ENCODE measurements at regions not wholly inside any gene's neighbourhood (a gene's known extent, or its start where the extent isn't known, plus 50 kb on each side); places are given as distances from the start of the nearest gene placed in this dataset.

GRCh38 chr10:63887600-63888370 lies 366.6 kb downstream of the REEP3 start:
- H3K4me1 Mint-ChIP-seq (ENCODE audit: low read depth, unreplicated experiment), result no peaks in the 10 kb centered on the region
- CTCF ChIA-PET, result no interaction called here
- intact Hi-C loops (cut with micrococcal nuclease; ENCODE audit: unreplicated experiment), result no loop called here
- no peak overlapping the region for H3K27ac Mint-ChIP-seq (ENCODE audit: unreplicated experiment)
- peaks cover 18% of the 10 kb centered on the region for H3K27me3 Mint-ChIP-seq (ENCODE audit: unreplicated experiment)
- TF ChIP-seq CTCF (IDR thresholded peaks at IDR 0.05; ENCODE audit: unreplicated experiment), result no peak
- no peak overlapping the region for H3K4me3 Mint-ChIP-seq (ENCODE audit: low read depth, unreplicated experiment)
- no peaks in the 10 kb centered on the region for H3K9me3 Mint-ChIP-seq (ENCODE audit: low read depth, unreplicated experiment)
- no peaks in the 10 kb centered on the region for H3K36me3 Mint-ChIP-seq (ENCODE audit: insufficient read depth, unreplicated experiment)
- DNase-seq, result no peak
- no TSS peak for BruUV-seq (replicated peaks)

DNA sequence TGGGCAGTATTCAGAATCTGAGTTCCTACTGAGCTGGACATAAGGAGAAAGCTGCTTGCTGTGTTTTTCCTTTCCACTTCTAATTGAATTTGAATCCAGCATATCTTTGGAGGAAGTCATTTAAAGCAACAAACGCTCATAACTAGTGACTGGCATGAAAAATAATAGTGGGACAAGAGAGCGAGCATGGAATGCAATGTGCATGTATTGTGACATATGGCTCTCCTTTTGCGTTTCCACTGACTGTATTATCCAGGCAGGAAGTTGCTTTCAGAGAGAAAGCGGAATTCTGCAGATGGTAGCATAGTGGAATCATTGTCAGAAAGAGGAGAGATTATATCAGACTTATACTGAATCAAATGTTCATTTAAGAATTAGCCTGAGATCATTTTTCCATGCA lies 368.6 kb downstream of the REEP3 start:
- no TSS peak for BruUV-seq (replicated peaks)
- H3K27me3 Mint-ChIP-seq (ENCODE audit: unreplicated experiment), result peaks cover 34% of the 10 kb centered on the region
- H3K36me3 Mint-ChIP-seq (ENCODE audit: insufficient read depth, unreplicated experiment), result no peaks in the 10 kb centered on the region
- CTCF ChIA-PET, result no interaction called here
- H3K27ac Mint-ChIP-seq (ENCODE audit: unreplicated experiment), result no peak overlapping the region
- intact Hi-C loops (cut with micrococcal nuclease; ENCODE audit: unreplicated experiment), result no loop called here
- TF ChIP-seq CTCF (IDR thresholded peaks at IDR 0.05; ENCODE audit: unreplicated experiment), result no peak
- no peak for DNase-seq
- H3K4me3 Mint-ChIP-seq (ENCODE audit: low read depth, unreplicated experiment), result no peak overlapping the region
- H3K4me1 Mint-ChIP-seq (ENCODE audit: low read depth, unreplicated experiment), result no peaks in the 10 kb centered on the region
- no peaks in the 10 kb centered on the region for H3K9me3 Mint-ChIP-seq (ENCODE audit: low read depth, unreplicated experiment)

DNA sequence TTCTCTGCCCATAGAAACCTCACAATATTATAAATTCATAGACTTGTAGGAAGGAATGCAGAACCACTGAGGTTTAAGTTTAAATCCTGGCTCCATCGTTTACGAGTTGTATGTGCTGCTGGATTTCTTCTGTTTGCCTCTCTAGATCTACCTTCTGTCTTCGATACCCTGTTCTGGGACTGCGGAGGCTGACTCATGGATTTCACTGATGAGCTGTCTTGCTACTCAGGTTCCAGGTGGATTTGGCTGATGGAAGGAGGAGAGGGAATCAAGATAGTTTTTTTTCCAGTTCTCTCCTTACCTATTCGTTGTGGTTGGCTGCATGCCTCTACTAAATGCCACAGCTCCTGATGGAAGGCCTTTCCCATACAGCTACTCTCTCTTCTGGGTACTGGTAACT lies 375.8 kb downstream of the REEP3 start:
- H3K4me3 Mint-ChIP-seq (ENCODE audit: low read depth, unreplicated experiment), result no peak overlapping the region
- CTCF ChIA-PET, result interaction anchor here (0.7 kb wide), 1 partner anchor 49 kb away, joined by 3 read pairs; no protein-coding TSS in a partner anchor
- peaks cover 25% of the 10 kb centered on the region for H3K27me3 Mint-ChIP-seq (ENCODE audit: unreplicated experiment)
- intact Hi-C loops (cut with micrococcal nuclease; ENCODE audit: unreplicated experiment), result no loop called here
- no peak overlapping the region for H3K27ac Mint-ChIP-seq (ENCODE audit: unreplicated experiment)
- DNase-seq, result no peak
- H3K36me3 Mint-ChIP-seq (ENCODE audit: insufficient read depth, unreplicated experiment), result no peaks in the 10 kb centered on the region
- no peaks in the 10 kb centered on the region for H3K4me1 Mint-ChIP-seq (ENCODE audit: low read depth, unreplicated experiment)
- no TSS peak for BruUV-seq (replicated peaks)
- no peak for TF ChIP-seq CTCF (IDR thresholded peaks at IDR 0.05; ENCODE audit: unreplicated experiment)
- no peaks in the 10 kb centered on the region for H3K9me3 Mint-ChIP-seq (ENCODE audit: low read depth, unreplicated experiment)

GRCh38 chr10:63899673-63900300 lies 378.6 kb downstream of the REEP3 start:
- no peak for DNase-seq
- TF ChIP-seq CTCF (IDR thresholded peaks at IDR 0.05; ENCODE audit: unreplicated experiment), result no peak
- no TSS peak for BruUV-seq (replicated peaks)
- H3K36me3 Mint-ChIP-seq (ENCODE audit: insufficient read depth, unreplicated experiment), result no peaks in the 10 kb centered on the region
- CTCF ChIA-PET, result interaction anchor here (0.6 to 1.7 kb wide), 2 partner anchors 33 to 96 kb away, joined by 3 to 5 read pairs; no protein-coding TSS in a partner anchor
- H3K9me3 Mint-ChIP-seq (ENCODE audit: low read depth, unreplicated experiment), result no peaks in the 10 kb centered on the region
- H3K27ac Mint-ChIP-seq (ENCODE audit: unreplicated experiment), result no peak overlapping the region
- intact Hi-C loops (cut with micrococcal nuclease; ENCODE audit: unreplicated experiment), result loop anchor here (2.0 kb wide), 1 partner anchor 77 kb away; no protein-coding TSS in a partner anchor
- no peaks in the 10 kb centered on the region for H3K4me1 Mint-ChIP-seq (ENCODE audit: low read depth, unreplicated experiment)
- H3K4me3 Mint-ChIP-seq (ENCODE audit: low read depth, unreplicated experiment), result no peak overlapping the region
- H3K27me3 Mint-ChIP-seq (ENCODE audit: unreplicated experiment), result peaks cover 22% of the 10 kb centered on the region
